Ovary (tissue), 7 donors: ENCODE measurements at regions not wholly inside any gene's neighbourhood (a gene's known extent, or its start where the extent isn't known, plus 50 kb on each side); places are given as distances from the start of the nearest gene placed in this dataset.

Experiments used
- DNase-seq, 5 donors: peaks; one replicate each; pipeline ENCODE4 v3.0.0-alpha.2; 2019 to 2020
- H3K27ac ChIP-seq, 2 donors: fragments of 200-600 bp; one replicate each; pipeline versions ENCODE4 v1.5.1 to v1.8.0; 2019 to 2022
- H3K27me3 ChIP-seq: fragments of 200-600 bp; one replicate; pipeline ENCODE4 v1.8.0; 2022
- H3K36me3 ChIP-seq: fragments of 200-600 bp; sonication (generic); one replicate; pipeline ENCODE4 v1.5.1; 2019
- H3K4me1 ChIP-seq: one replicate; pipeline ENCODE4 v1.8.1; 2013; ENCODE audit warnings: mild to moderate bottlenecking, moderate library complexity; ENCODE audit not compliant: insufficient read depth
- H3K4me3 ChIP-seq: fragments of 200-600 bp; sonication (generic); one replicate; pipeline ENCODE4 v1.5.1; 2017
- H3K9me3 ChIP-seq, 2 donors: fragments of 200-600 bp in 1 of 2; sonication (generic) in 1 of 2; one replicate each; pipeline versions ENCODE4 v1.5.1 to v1.8.1; 2013 to 2019; ENCODE audit warnings: mild to moderate bottlenecking in 1 of 2, moderate library complexity in 1 of 2
- CTCF ChIP-seq, 3 donors: fragments of 450-650 bp in 2 of 3; fragments of 200-600 bp in 1 of 3; IDR thresholded peaks; one replicate each; pipeline versions ENCODE4 v1.5.1 to v1.8.0; 2016 to 2022; ENCODE audit warnings: antibody characterized with exemption in 3 of 3, mild to moderate bottlenecking in 1 of 3
- EP300 ChIP-seq: sonication (generic); formaldehyde crosslinking; IDR thresholded peaks from one replicate; pipeline ENCODE4 v1.6.1; 2017; ENCODE audit warnings: antibody characterized with exemption
- POLR2A ChIP-seq: fragments of 450-650 bp; IDR thresholded peaks from one replicate; pipeline ENCODE4 v1.6.1; 2017; ENCODE audit warnings: antibody characterized with exemption, mild to moderate bottlenecking, moderate library complexity
- WGBS, 3 donors: extraction: QIAGEN DNeasy Blood & Tissue Kit in 1 of 3; methylation state at CpG; one replicate each; pipeline versions ENCODE4 v1.1.5 to v1.1.7; 2013 to 2017; 5-methylcytosine and 5-hydroxymethylcytosine counted together
- intact Hi-C, 4 donors: fragments of 100-400 bp; cut with DNase I; formaldehyde crosslinking; loops; one replicate each; pipeline versions ENCODE4 v1.11.0 to v1.15.1; 2022 to 2023
- donor health status: DM: no; HTN: no; CAD: no; lungs with moderate emphysema.
- donor health status: DM: no; HTN: no; CAD: no.
- donor health status: Bipolar disorder and iron deficiency.
- donor health status: DM: no; HTN: no; CAD: no.
- donor health status: DM: yes; HTN: yes; CAD: no.

GRCh38 chr11:33944693-33945424 is 53.0 kb upstream of the LMO2 start:
- Histone ChIP-seq H3K4me1 (no peaks in the 10 kb centered on the region), H3K4me3 (no peak overlapping the region), H3K36me3 (no peaks in the 10 kb centered on the region), H3K27ac (no peak overlapping the region), H3K9me3 (no peaks in the 10 kb centered on the region), H3K27me3 (no peaks in the 10 kb centered on the region)
- no peak for TF ChIP-seq CTCF (IDR thresholded peaks at IDR 0.05)
- TF ChIP-seq POLR2A, result no peak
- TF ChIP-seq EP300, result no peak
- 96 to 97% (median 96%) methylated on average over 6 of the region's 6 CpGs for WGBS, 3 donors
- intact Hi-C loops, result no loop called here
- DNase-seq, result no peak

DNA sequence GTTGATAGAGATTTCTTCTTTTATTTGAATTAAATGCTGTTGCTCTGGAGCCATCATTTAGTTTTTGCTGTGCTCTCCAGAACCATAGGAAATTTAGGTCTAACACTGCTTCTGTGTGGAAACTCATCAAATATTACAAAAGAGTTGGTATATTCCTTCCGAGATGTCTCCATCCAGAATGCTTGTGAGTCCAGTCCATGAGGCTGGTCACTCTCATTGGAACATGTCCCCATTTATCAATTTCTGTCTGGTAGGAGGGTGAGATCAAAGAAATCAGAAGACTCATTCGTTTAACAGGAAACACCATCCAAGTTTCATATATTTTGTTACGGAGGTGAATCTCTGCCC is 52.4 kb upstream of the LMO2 start:
- Histone ChIP-seq H3K4me1 (no peaks in the 10 kb centered on the region), H3K27me3 (no peaks in the 10 kb centered on the region), H3K9me3 (no peaks in the 10 kb centered on the region), H3K4me3 (no peak overlapping the region), H3K36me3 (no peaks in the 10 kb centered on the region), H3K27ac (no peak overlapping the region)
- 89 to 93% (median 93%) methylated on average over 3 of the region's 3 CpGs for WGBS, 3 donors
- intact Hi-C loops, result no loop called here
- no peak for DNase-seq
- TF ChIP-seq POLR2A, result no peak
- TF ChIP-seq EP300, result no peak
- TF ChIP-seq CTCF (IDR thresholded peaks at IDR 0.05), result no peak

- intact Hi-C loops, result no loop called here
- no peaks in the 10 kb centered on the region for H3K27me3 ChIP-seq
- no peaks in the 10 kb centered on the region for H3K4me1 ChIP-seq
- no peak overlapping the region for H3K27ac ChIP-seq
- no peak for TF ChIP-seq POLR2A
- no peak for TF ChIP-seq CTCF (IDR thresholded peaks at IDR 0.05)
- no peak for TF ChIP-seq EP300
- no peaks in the 10 kb centered on the region for H3K36me3 ChIP-seq
- 22 to 38% (median 27%) methylated on average over 4 of the region's 4 CpGs for WGBS, 3 donors
- no peak for DNase-seq
- no peaks in the 10 kb centered on the region for H3K9me3 ChIP-seq
- H3K4me3 ChIP-seq, result no peak overlapping the region
Observed at GRCh38 chr11:33942954-33943353, 51.1 kb upstream of the LMO2 start.

GRCh38 chr11:33941637-33942160 is 49.8 kb upstream of the LMO2 start:
- no peak overlapping the region for H3K4me3 ChIP-seq
- TF ChIP-seq CTCF (IDR thresholded peaks at IDR 0.05), result no peak
- TF ChIP-seq POLR2A, result no peak
- no peak for TF ChIP-seq EP300
- no peak overlapping the region for H3K27ac ChIP-seq
- H3K9me3 ChIP-seq, result no peaks in the 10 kb centered on the region
- H3K4me1 ChIP-seq, result no peaks in the 10 kb centered on the region
- no peak for DNase-seq
- 47 to 62% (median 61%) methylated on average over 7 of the region's 7 CpGs for WGBS, 3 donors
- intact Hi-C loops, result no loop called here
- H3K27me3 ChIP-seq, result no peaks in the 10 kb centered on the region
- H3K36me3 ChIP-seq, result no peaks in the 10 kb centered on the region
